ENCODE measurements at regions not wholly inside any gene's neighbourhood (a gene's known extent, or its start where the extent isn't known, plus 50 kb on each side); places are given as distances from the start of the nearest gene placed in this dataset.

DNA sequence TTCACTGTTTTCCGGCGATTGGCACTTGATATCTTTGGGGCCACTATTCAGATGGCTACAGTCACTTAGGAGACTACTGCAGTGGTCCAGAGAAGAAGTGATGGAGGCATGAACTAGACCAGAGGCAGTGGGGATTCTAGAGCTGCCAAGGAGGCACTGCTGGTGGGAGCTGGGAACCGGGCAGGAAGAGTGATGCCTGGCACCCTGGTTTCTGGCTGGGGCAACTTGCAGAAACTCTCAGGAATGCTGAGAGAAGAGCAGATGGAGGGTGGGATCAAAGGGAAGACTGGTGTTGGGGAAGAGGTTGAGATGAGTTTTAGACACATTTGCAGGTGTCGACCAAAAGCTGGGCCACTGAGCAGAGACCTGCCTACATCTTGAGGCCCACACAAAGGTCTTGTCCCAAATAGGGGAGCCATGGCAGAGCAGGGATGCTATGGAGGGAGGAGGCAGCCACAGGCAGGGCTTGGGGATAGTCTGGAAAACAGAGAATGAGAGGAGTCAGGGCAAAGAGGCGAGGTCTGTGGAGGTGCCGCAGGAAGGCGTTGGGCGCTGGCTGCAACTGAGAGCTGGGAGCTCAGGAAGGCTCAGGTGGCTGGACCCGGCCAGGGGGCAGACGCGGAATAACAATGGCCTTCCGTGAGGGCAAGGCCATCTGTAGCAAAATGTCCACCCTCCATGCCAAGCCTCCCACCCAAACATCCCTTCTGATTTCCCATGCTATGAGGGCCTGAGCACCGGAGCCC is 118.9 kb downstream of the TOMM20 start:
- no peak for DNase-seq (ENCODE audit: low spot score)

GRCh38 chr1:235009074-235009473 is 119.6 kb downstream of the TOMM20 start:
- DNase-seq (ENCODE audit: low spot score): no peak

DNA sequence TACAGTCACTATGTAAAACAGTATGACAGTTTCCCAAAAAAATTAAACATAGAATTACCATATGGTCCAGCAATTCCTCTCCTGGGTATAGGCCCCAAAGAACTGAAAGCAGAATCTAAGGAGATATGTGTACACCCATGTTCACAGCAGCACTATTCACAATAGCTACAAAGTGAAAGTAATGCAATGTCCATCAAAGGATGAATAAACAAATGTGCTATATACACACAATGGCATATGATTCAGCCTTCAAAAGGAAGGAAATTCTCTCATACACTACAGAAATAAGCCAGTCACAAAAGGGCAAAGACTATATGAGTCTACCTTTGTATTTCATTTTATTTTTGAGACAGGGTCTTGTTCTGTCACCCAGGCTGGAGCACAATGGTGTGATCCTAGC is 120.4 kb downstream of the TOMM20 start:
- peak; percentile 92 for DNase-seq (ENCODE audit: low spot score)

DNA sequence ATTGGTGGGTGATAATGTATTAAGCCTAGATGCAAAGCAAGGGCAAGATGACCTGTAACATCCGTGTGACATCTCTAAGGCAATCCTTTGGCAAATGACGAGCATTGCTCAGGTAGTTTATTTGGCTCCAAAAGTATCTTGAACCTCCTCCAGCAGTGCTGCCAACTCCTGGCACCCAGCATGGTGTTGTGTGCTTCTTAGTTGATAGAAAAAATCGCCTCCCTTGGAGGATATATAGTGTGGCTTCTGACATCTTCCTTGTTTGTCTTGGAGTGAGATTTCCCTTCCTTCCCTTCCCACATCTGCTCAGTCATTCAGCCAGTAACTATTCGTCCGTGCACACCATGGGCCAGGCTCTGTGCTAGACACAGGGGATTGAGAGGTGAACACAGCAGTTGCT is 121.8 kb downstream of the TOMM20 start:
- no peak for DNase-seq (ENCODE audit: low spot score)

DNA sequence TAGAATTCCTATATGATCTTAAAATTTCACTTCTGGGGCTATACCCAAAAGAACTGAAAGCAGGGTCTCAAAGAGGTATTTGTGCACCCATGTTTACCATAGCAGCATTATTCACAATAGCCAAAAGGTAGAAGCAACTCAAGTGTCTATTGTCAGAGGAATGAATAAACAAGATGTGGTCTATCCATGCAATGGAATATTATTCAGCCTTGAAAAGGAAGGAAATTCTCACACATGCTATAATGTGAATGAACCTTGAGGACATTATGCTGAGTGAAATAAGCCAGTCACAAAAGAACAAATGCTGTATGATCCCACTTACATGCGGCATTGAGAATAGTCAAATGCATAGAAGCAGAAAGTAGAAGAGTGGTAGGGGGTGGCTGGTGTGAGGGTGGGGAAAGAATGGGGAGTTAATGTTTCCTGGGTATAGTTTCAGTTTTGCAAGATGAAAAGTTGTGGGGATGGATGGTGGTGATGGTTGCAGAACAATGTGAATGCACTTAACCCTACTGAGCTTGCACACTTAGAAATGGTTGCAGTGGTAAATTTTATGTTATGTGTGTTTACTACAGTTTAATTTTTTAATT is 122.4 kb downstream of the TOMM20 start:
- no peak for DNase-seq (ENCODE audit: low spot score)

DNA sequence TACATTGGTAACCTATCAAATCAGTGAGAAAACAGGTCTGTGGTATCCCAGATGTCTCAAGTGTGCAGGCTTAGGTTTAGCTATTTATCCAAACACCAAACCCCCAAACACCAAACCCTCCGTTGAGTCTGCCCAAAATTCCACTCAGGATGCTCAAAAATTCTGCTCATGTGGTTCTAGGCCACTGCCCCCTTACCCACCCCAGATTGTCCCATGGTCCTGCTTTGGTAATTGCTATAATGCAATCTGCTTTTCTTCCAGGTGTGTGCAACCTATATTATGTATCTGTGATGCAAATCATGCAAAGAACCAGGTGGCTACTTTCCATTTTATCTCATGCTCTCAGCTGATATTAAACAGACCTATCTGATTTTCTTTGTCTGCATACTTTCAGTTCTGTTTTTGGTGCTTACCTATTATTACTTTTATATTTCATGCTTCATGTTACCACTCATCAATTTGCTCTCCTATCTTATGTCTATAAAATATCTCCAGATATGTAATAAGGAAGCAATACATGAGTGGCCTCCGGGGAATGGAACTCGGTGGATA is 123.7 kb downstream of the TOMM20 start:
- DNase-seq (ENCODE audit: low spot score): no peak

GRCh38 chr1:235004276-235004675 is 124.4 kb downstream of the TOMM20 start:
- no peak for DNase-seq (ENCODE audit: low spot score)

DNA sequence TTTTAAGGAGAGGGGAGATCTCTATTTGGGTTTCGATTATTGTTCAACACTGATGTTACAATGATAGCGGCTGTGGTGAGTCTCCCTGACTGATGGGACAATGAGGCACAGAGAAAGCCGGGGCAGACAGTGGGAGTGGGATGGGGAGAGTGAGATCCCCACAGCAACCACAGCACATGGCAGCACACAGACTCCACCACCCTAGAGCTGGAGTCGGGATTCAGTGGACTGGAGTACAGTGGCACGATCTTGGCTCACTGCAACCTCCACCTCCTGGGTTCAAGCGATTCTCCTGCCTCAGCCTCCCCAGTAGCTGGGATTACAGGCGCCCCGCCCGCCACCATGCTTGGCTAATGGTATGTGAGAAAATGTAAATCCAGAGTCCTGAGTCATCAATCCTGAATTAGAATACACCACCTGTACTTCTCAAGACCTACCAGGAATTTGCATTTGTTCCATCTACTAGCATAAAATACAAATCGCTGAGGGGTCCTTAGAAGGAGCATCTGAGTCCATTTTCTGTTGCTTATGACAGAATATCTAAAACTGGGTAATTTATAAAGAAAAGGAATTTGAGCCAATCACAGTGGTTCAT is 125.8 kb downstream of the TOMM20 start:
- DNase-seq (ENCODE audit: low spot score): no peak

GRCh38 chr1:234999513-234999940 is 129.1 kb downstream of the TOMM20 start:
- DNase-seq (ENCODE audit: low spot score): no peak

DNA sequence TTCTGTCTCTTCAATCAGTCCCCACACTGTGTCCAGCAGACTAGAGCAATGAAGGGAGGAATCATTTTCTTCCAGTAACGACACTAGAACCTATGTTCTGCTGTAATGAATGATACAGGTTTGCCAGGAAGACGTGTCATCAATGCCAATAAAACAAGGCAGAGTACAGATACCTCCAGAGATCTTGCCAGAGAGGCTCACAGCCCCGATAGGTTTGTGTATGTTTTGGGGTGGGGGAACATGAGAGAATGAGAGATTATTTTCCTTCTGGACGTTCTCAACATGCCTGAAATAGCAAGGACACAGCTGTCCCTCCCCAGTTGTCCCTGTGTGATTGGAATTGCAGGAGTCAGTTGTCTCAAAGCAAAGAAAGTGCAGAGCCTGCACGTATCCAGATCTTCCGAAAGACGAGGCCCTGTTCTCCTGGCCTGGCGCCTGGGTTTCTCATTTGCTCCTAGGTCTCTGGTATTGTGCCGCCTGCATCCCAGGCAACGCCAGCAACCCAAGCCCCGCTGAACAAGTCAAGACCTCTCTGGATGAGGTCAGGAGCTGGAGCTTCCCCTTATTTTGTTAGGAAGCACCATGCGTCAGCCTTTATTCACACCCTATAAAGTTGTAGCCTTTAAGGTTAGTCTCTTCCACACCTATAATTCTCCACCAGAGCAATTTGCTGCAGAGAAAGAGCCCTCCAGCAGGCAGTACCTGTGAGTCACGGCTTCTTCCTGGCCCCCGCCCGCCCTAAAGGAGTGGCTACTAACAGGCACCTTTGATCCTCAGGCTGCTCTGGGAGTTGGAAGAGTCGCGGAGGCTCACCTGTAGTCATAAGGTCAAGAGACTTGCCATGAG is 130.5 kb downstream of the TOMM20 start:
- DNase-seq (ENCODE audit: low spot score): peak; percentile 67

DNA sequence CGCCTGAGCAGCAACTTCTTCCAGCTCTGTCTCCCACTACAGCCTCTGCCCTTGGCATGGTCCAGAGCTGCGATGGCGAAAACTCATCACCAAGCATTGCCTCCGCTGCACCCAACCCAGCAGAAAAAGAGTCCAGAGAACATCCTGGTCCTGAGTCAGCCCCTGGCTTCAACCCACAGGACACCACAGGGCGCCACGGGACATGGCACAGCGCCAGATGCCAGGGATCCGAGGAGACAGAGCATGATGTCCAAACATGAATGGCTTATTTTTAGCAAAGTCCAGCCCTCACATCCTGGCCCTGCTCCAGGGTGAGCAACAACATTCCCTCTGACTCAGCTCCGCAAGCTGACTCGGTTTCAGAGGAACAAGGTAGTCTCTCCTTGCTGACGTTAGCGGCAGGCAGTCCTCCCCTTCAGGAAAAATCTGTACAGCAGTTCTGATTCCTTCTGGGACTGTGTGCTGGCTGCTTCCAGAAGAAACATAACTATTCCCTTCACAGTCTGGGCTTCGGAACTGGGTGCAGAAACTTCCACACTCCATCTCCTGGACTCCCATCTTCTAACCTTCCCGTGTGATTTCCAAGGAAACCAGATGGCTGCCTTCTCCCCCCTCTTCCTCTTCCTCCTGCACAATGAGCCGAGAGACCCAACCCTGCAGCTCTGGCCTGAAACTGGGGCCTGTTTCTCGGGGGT is 131.3 kb downstream of the TOMM20 start:
- DNase-seq (ENCODE audit: low spot score): peak; percentile 100

DNA sequence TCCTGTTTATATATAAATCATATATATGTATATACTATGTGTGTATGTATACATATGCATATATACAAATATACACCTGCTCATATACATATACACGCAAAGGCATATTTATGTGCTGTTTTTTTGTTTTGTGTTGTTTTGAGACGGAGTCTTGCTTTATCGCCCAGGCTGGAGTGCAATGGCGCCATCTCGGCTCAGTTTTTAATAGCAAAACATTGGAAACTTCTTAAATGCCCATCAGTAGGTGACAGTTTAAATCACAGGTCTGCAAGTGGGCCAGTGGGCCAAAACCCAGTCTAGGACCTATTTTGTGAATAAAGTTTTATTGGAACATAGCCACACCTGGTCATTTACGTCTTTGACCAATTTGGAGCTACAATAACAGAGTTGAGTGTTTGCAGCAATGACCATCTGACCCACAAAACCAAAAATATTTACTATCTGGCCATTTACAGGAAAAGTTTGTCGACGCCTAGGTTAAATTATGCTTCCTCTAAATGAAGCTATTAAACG is 132.3 kb downstream of the TOMM20 start:
- DNase-seq (ENCODE audit: low spot score): no peak

- no peak for DNase-seq (ENCODE audit: low spot score)
These were observed 134.0 kb downstream of the TOMM20 start for GRCh38 chr1:234994436-234995295.

DNA sequence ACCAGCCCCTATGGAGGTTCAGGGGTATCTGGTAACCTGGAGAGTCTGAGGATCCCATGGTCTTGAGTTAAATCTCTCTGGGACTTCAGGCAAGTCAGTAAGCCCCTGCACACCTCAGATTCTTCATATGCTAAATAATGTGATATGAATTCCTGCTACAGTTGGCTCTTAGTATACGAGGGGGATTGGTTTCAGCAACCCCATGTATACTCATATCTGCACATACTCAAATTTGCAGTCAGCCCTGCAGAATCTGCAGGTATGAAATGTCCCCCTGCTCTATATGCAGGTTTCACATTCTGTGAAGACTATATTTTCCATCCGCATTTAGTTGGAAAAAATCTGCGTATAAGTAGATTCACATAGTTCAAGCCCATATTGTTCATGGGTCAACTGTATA is 136.6 kb downstream of the TOMM20 start:
- no peak for DNase-seq (ENCODE audit: low spot score)

- DNase-seq (ENCODE audit: low spot score): no peak
These were observed 137.5 kb downstream of the TOMM20 start for GRCh38 chr1:234990874-234991801.

- DNase-seq (ENCODE audit: low spot score): no peak
These were observed 138.3 kb downstream of the TOMM20 start for GRCh38 chr1:234990328-234990675.

DNA sequence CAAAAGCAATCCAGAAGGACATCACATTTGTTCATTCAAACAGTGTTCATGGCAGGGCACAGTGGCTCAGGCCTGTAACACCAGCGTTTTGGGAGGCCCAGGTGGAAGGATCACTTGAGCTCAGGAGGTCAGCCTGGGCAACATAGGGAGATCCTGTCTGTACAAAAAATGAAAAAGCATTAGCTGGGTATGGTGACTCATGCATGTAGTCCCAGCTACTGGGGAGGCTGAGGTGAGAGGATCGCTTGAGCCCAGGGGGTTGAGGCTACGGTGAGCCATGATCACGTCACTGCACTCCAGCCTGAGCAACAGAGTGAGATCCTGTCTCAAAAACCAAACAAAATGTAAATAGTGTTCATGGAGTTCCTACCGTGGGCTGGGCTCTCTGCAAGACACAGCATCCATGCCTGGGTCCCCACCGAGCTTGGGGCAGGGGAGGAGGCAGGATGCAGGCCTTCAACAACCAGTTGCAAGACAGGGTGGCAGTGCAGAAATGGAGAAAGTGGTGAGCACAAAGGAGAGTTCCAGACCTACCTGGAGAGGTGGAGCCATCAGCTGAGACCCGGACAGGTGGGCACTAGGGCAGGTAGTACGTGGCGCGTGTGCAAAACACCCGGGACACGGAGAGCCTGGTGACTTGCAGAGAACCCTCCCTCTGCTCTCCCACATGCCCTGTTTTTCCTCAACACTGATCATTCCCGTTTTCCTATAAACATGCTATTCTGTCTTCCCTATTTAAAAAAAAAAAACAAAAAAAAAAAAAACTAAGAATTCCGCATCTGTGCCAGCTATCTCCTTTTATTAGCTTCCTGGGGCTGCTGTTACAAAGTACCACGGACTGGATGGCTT is 138.9 kb downstream of the TOMM20 start:
- no peak for DNase-seq (ENCODE audit: low spot score)

DNA sequence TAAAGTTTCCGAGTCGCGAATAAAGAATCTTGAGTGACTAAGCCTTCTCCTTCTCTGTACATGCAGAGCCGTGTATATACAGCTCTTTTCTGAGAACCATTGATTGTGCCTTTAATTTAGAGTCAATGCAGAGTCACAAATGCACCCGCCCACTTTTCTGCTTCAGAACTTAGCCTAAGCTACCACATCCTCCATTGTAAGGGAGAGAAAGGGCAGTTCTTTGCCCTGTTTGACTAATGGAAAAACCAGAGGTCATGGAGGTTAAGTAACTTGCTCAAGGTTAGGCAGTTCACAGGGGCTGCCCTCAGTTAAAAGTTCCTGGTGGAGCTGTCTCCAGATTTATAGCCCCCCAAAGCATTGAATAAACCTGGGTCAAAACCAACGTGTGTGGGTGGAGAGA is 139.6 kb downstream of the TOMM20 start:
- DNase-seq (ENCODE audit: low spot score): no peak

DNA sequence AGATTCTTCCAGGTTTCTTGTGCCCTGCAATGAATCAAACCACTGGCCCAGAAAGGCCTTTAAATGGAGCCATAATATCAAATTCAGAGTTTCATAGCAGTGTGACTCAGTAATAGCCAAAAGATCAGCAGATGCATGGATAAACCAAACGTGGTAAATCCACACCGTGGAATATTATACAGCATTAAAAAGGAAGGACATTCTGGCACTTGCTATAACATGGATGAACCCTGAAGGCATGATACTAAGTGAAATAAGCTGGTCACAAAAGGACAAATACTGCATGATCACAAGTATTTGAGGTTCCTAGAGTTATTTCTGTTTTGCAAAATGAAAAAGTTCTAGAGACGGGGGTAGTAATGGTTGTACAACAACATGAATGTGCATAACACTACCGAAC is 140.1 kb downstream of the TOMM20 start:
- DNase-seq (ENCODE audit: low spot score): no peak

Measured in kidney capillary endothelial cell (primary cell).